Lung (tissue), 11 donors: ENCODE measurements at regions not wholly inside any gene's neighbourhood (a gene's known extent, or its start where the extent isn't known, plus 50 kb on each side); places are given as distances from the start of the nearest gene placed in this dataset.

Experiments
- ATAC-seq: fragments of 200-7000 bp; cut with Tn5 transposase; one replicate; pipeline ENCODE4 v1.9.1; 2020; ENCODE audit warnings: moderate number of reproducible peaks; ENCODE audit not compliant: insufficient read depth, low FRiP score
- DNase-seq, 3 donors: peaks; one replicate each; pipeline ENCODE4 v3.0.0-alpha.2; 2013 to 2017
- H3K27ac ChIP-seq, 2 donors: one replicate each; pipeline ENCODE4 v1.5.1; 2013; ENCODE audit warnings: mild to moderate bottlenecking in 2 of 2, moderate library complexity in 2 of 2, control low read depth in 1 of 2, inconsistent platforms in 1 of 2, low read depth in 1 of 2, low read length in 1 of 2
- H3K27me3 ChIP-seq, 3 donors: one replicate each; pipeline ENCODE4 v1.5.1; 2013; ENCODE audit warnings: low read length in 2 of 3; ENCODE audit not compliant: control insufficient read depth in 3 of 3, insufficient read depth in 3 of 3
- H3K36me3 ChIP-seq, 4 donors: one replicate each; pipeline ENCODE4 v1.5.1; 2013; ENCODE audit warnings: low read length in 4 of 4, mild to moderate bottlenecking in 1 of 4, moderate library complexity in 1 of 4; ENCODE audit not compliant: control insufficient read depth in 4 of 4, insufficient read depth in 4 of 4
- H3K4me1 ChIP-seq, 5 donors: one replicate each; pipeline ENCODE4 v1.5.1; 2013; ENCODE audit warnings: low read length in 5 of 5, mild to moderate bottlenecking in 2 of 5, moderate library complexity in 1 of 5; ENCODE audit not compliant: control insufficient read depth in 5 of 5, insufficient read depth in 5 of 5
- H3K4me3 ChIP-seq: one replicate; pipeline ENCODE4 v1.5.1; 2013; ENCODE audit warnings: mild to moderate bottlenecking, control low read depth, moderate library complexity
- H3K9ac ChIP-seq, 2 donors: one replicate each; pipeline ENCODE4 v1.5.1; 2013; ENCODE audit warnings: low read length in 2 of 2, control low read depth in 1 of 2; ENCODE audit not compliant: insufficient read depth in 1 of 2
- H3K9me3 ChIP-seq, 4 donors: one replicate each; pipeline ENCODE4 v1.5.1; 2013; ENCODE audit warnings: low read length in 3 of 4, mild to moderate bottlenecking in 1 of 4, moderate library complexity in 1 of 4; ENCODE audit not compliant: control insufficient read depth in 4 of 4, insufficient read depth in 3 of 4
- CTCF ChIP-seq: IDR thresholded peaks from 2 replicates; pipeline ENCODE4 v1.5.1; 2012; ENCODE audit warnings: mild to moderate bottlenecking; ENCODE audit errors: control extremely low read depth, extremely low read depth
- WGBS, 2 donors: extraction: QIAGEN DNeasy Blood & Tissue Kit; methylation state at CpG; one replicate each; pipeline ENCODE4 v1.1.7; 2013; 5-methylcytosine and 5-hydroxymethylcytosine counted together
- donor health status: control.
- donor health status: control.
- donor health status: Bipolar disorder and iron deficiency.
- donor health status: healthy.
- donor health status: DM: yes; HTN: yes; CAD: no.

- TF ChIP-seq CTCF, result no peak
- ATAC-seq (no peak), DNase-seq (no peak)
- Histone ChIP-seq H3K9me3 (peaks cover 0 to 6% (median 0%) of the 10 kb centered on the region in 4 donors), H3K9ac (no peak overlapping the region), H3K27me3 (peaks cover 0 to 3% (median 0%) of the 10 kb centered on the region in 3 donors), H3K27ac (no peak overlapping the region), H3K4me3 (no peak overlapping the region), H3K4me1 (no peaks in the 10 kb centered on the region), H3K36me3 (no peaks in the 10 kb centered on the region)
- WGBS, 2 donors, result 81 to 87% methylated on average over 4 of the region's 4 CpGs
Observed at GRCh38 chr22:49170053-49170452, 657.6 kb downstream of the BRD1 start.

- no peak overlapping the region for H3K9ac ChIP-seq
- H3K27ac ChIP-seq, result no peak overlapping the region
- DNase-seq (no peak), ATAC-seq (no peak)
- H3K27me3 ChIP-seq, result peaks cover 0 to under 1% (median 0%) of the 10 kb centered on the region in 3 donors
- H3K9me3 ChIP-seq, result peaks cover 0 to 6% (median 0%) of the 10 kb centered on the region in 4 donors
- H3K4me3 ChIP-seq, result no peak overlapping the region
- TF ChIP-seq CTCF, result no peak
- no peaks in the 10 kb centered on the region for H3K36me3 ChIP-seq
- no peaks in the 10 kb centered on the region for H3K4me1 ChIP-seq
- 79 to 83% methylated on average over 16 of the region's 16 CpGs for WGBS, 2 donors
Observed at GRCh38 chr22:49169074-49169744, 658.5 kb downstream of the BRD1 start.

GRCh38 chr22:49168219-49168813 is 659.4 kb downstream of the BRD1 start:
- ATAC-seq (no peak), DNase-seq (no peak)
- peaks cover 0 to 6% (median 0%) of the 10 kb centered on the region in 4 donors for H3K9me3 ChIP-seq
- H3K36me3 ChIP-seq, result no peaks in the 10 kb centered on the region
- no peak overlapping the region for H3K27ac ChIP-seq
- 95% methylated on average over 34 of the region's 34 CpGs for WGBS, 2 donors
- no peak overlapping the region for H3K4me3 ChIP-seq
- no peak for TF ChIP-seq CTCF
- no peak overlapping the region for H3K9ac ChIP-seq
- H3K4me1 ChIP-seq, result no peaks in the 10 kb centered on the region
- no peaks in the 10 kb centered on the region for H3K27me3 ChIP-seq
